Spleen (tissue), 7 donors: ENCODE measurements at regions not wholly inside any gene's neighbourhood (a gene's known extent, or its start where the extent isn't known, plus 50 kb on each side); places are given as distances from the start of the nearest gene placed in this dataset.

Experiments used
- CTCF ChIP-seq, 11 experiments: fragments of 200-600 bp in 7 of 11; fragments of 450-650 bp in 4 of 11; sonication (generic) in 4 of 11; IDR thresholded peaks in 8 of 11; conservative IDR thresholded peaks in 3 of 11; 1 replicate in 7 of 11; 2 replicates in 4 of 11; pipeline versions ENCODE4 v1.4.0 to v1.8.0; 2016 to 2021; ENCODE audit warnings: antibody characterized with exemption in 11 of 11, inconsistent platforms in 4 of 11, mild to moderate bottlenecking in 1 of 11
- POLR2A ChIP-seq, 3 donors: fragments of 450-650 bp; IDR thresholded peaks; one replicate each; pipeline ENCODE4 v1.5.1; 2017; ENCODE audit warnings: antibody characterized with exemption in 3 of 3, mild to moderate bottlenecking in 1 of 3
- donor health status: DM: no; HTN: no; CAD: no; lungs with moderate emphysema.
- donor health status: DM: no; HTN: no; CAD: no.
- donor health status: DM: no; HTN: no; CAD: no.

- TF ChIP-seq CTCF (IDR thresholded peaks at IDR 0.05 in 8 of 11, conservative IDR thresholded peaks at IDR 0.05 in 3 of 11) = no peak
- no peak for TF ChIP-seq POLR2A (IDR thresholded peaks at IDR 0.05)
These were observed 56.8 kb upstream of the DSP start for GRCh38 chr6:7484666-7485065.
